ENCODE measurements at regions not wholly inside any gene's neighbourhood (a gene's known extent, or its start where the extent isn't known, plus 50 kb on each side); places are given as distances from the start of the nearest gene placed in this dataset.

- no peak for TF ChIP-seq CTCF (IDR thresholded peaks at IDR 0.05 in 8 of 11, conservative IDR thresholded peaks at IDR 0.05 in 3 of 11)
- no peak for TF ChIP-seq POLR2A (IDR thresholded peaks at IDR 0.05)
- no peak for TF ChIP-seq POLR2AphosphoS5 (IDR thresholded peaks at IDR 0.05)
Measured at GRCh38 chr5:174514325-174514724, 210.1 kb upstream of the MSX2 start.
